Cardiac septum (tissue), 1 donor: ENCODE measurements at regions not wholly inside any gene's neighbourhood (a gene's known extent, or its start where the extent isn't known, plus 50 kb on each side); places are given as distances from the start of the nearest gene placed in this dataset.

Source experiments
- DNase-seq: peaks from one replicate; pipeline ENCODE4 v3.0.0-alpha.2; 2020; ENCODE audit warnings: low spot score
- intact Hi-C: fragments of 100-400 bp; cut with DNase I; formaldehyde crosslinking; loops from one replicate; pipeline ENCODE4 v1.14.0; 2022
- donor health status: DM: no; HTN: no; CAD: no.

GRCh38 chr5:67267512-67268216 lies 71.1 kb upstream of the CD180 start:
- peak; percentile 75 for DNase-seq
- intact Hi-C loops: no loop called here

GRCh38 chr5:67266654-67267350 lies 70.2 kb upstream of the CD180 start:
- intact Hi-C loops: no loop called here
- DNase-seq: no peak

DNA sequence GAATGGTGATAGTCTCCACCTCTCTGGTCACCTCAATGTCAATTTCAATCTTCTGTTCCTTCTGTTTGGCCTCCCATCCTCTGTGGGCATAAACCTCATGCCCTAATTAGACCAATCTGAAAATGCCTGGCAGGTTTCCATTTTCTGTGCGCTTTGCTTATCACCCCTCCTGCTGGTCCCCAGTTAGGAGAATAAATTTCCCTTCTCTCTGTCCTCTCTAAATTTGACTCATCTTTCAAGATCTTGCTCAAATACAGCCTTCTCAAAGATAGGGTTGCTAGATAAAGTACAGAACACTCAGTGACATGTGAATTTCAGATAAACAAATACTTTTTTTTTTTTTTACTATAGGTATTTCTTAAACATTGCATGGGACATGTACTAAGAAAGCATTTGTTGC lies 69.4 kb upstream of the CD180 start:
- intact Hi-C loops: no loop called here
- no peak for DNase-seq

DNA sequence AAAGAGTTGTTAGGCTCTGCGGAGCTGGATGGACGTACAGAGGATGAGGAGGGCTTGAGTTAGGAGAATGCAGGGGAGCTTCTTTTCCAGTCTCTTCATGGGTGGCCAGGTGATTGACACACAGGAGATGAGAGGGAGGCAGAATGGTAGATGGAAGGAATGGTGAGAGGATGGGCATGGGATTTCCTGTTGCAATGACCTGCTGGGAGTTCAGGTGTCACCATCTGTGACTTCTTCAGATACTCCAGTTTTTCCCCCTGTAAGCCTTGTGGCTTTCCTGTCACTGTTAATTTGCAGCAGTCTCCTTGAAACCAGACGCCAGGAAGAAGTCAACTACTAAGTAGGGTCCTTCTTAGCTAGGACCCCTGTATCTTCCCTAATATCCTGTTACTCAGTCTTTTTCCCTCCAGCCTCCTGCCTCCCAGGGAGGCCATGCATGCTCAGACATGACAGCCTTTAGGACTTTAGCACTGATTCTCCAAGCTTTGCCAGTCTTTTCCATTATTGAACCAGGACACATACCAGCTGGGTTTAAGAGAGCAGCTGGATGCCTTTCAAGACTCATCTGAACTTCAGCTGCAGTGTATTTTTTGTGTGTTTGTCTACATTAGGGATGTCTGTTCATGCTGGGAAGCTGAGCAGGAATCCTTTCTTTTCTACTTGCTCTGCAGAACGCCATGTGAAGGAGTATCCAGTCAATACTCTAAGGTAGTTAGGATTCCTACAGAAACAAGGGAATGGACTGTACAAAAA lies 67.2 kb upstream of the CD180 start:
- intact Hi-C loops: no loop called here
- DNase-seq: no peak

GRCh38 chr5:67262956-67263355 lies 66.4 kb upstream of the CD180 start:
- no peak for DNase-seq
- intact Hi-C loops: no loop called here

DNA sequence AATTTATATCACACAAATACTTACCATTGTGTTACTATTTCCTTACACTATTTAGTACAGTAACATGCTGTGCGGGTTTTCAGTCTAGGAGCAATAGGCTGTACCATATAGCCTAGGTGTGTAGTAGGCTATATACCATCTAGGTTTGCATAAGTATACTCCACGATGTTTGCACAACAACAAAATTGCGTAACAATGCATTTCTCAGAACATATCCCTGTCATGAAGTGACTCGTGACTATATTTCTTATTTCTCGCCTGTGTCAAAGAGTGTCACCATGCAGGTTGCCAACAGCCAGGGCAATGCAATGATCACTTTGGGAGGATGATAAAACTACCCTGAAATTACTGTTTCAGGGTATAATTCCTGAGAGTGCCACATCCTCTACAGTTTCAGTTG lies 65.6 kb upstream of the CD180 start:
- intact Hi-C loops: no loop called here
- no peak for DNase-seq

- intact Hi-C loops: no loop called here
Observed at GRCh38 chr5:67259548-67260215, 63.1 kb upstream of the CD180 start.

GRCh38 chr5:67257500-67257899 lies 60.9 kb upstream of the CD180 start:
- intact Hi-C loops: no loop called here
- DNase-seq: no peak

More at GRCh38 chr5:67259548-67260215, 63.1 kb upstream of the CD180 start:
- DNase-seq: no peak

DNA sequence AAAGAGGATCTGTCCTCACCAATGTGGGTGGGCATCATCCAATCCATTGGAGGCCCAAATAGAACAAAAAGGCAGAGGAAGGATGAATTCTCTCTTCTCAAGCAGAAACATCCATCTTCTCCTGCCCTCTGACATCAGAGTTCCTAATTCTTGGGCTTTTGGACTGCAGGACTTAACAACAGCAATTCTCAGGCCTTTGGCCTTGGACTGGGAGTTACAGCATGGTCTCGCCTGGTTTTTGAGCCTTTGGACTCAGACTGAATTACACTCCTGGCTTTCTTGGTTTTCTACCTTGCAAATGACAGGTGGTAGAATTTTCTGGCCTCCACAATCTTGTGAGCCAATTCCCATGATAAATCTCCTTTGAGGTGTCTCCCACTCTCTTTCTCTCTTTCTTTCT lies 60.5 kb upstream of the CD180 start:
- intact Hi-C loops: no loop called here
- no peak for DNase-seq

DNA sequence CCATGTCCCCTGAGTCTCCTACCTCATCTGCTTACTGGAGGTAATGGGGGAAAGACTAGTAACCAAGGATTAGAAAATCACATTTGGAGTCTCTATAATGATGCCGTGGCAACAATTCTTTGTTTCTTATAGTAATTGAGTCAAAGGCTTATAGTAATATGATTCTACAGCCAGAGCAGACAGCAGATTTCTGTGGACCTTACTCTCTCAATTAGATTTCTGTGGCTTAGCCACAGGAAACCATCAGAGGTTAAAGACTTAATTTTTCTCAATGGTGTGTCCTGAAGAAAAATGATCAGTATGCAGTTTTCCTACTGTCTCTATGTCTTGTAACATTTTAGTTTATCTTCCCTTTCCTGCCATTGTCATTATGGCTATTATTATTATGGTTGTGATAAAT lies 59.3 kb upstream of the CD180 start:
- intact Hi-C loops: no loop called here
- DNase-seq: no peak

DNA sequence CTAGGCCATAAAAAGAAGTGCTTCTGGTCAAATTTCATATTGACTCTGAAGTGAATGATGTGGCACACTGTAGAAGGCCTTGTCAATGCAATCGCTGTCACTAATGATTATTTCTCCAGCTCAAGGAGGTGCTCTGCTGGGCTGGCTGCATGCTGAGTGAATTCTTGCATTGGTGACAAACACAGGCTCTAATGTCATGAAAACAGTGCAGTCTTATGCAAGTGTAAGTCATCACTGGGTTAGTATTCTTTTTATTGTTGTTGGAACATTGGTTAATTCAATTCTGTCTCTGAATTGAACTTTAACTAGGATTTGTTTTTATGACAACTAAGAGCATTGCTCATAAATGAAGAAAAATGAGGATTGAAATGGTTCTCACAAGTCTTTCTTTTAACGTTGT lies 57.3 kb upstream of the CD180 start:
- intact Hi-C loops: no loop called here
- no peak for DNase-seq

DNA sequence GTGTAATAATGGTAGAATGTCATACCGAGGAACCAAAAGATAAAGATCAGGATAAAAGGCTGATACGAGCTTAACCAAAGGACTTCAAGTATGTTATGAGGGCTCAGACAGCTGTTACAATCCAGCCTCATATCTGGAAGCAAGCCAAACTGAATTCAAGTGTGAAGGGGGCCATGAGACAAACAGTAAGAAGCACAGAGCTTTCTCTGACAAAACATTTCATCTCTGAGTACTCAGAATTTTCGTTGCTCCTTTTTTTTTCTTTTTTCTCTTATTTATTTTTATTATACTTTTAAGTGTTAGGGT lies 52.9 kb upstream of the CD180 start:
- intact Hi-C loops: loop anchor here (5.0 to 10.0 kb wide), 3 partner anchors 965 to 1205 kb away; partner anchors contain the start of gene PIK3R1
- DNase-seq: no peak

- DNase-seq: no peak
- intact Hi-C loops: loop anchor here (5.0 to 10.0 kb wide), 3 partner anchors 966 to 1206 kb away; partner anchors contain the start of gene PIK3R1
Observed at GRCh38 chr5:67248703-67249589, 52.3 kb upstream of the CD180 start.

DNA sequence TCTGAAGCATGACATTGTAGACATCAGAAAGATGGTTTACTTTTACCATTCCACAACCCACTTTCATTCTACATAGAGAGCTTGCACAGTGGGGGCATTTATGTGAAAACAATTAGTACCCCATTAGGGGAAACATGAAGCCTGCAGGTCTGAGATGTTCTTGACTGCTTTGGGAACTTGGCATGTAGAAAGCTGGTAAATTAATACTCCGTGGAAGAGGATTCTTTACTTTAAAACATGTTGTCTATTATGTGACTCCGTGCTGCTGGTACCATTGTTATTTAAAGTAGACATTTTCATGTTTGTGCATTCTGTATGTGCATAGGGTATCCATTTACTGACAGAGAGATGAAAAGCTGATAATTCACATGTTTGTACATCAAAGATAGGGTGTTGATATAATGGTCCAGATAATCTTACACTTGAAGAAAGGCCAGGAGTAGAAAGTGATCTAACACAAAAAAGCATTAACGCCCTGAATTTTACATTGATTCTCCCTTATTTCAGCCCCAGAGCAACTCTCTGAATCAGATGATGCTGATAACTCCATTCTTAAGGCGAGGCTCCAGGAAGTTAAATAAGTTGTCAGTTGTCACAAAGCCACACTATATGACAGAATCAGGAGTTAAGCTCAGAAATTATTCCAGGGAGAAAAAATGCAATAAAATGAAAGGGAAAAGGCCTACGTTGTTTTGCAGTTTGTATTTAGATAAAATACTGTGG lies 50.1 kb upstream of the CD180 start:
- no peak for DNase-seq
- intact Hi-C loops: loop anchor here (5.0 to 10.0 kb wide), 3 partner anchors 968 to 1208 kb away; partner anchors contain the start of gene PIK3R1
